IMR-90 (cell line): ENCODE measurements at regions not wholly inside any gene's neighbourhood (a gene's known extent, or its start where the extent isn't known, plus 50 kb on each side); places are given as distances from the start of the nearest gene placed in this dataset.

Source experiments
- ATAC-seq: fragments of 200-7000 bp; cut with Tn5 transposase; 2 replicates; pipeline ENCODE4 v1.9.1; 2020; ENCODE audit warnings: low read depth, mild to moderate bottlenecking, moderate library complexity
- BruUV-seq: library from RNA; stranded (reverse); fragments of 400-500 nt; replicated peaks from 2 replicates; lab custom pipeline; 2021; lab: Mats Ljungman, UMichigan
- CTCF ChIA-PET: fragments of 300-600 bp; formaldehyde crosslinking; extraction: SDS; loops from one replicate; lab custom pipeline; 2021; ENCODE audit warnings: antibody characterized with exemption; lab: Yijun Ruan, JAX
- POLR2A ChIA-PET: fragments of 300-600 bp; sonication (Branson Sonifier 250); formaldehyde crosslinking; loops from one replicate; lab custom pipeline; 2022; ENCODE audit warnings: antibody characterized with exemption; ENCODE audit not compliant: unreplicated experiment; lab: Charles Lee
- DNase-seq: peaks from one replicate; pipeline ENCODE4 v3.0.0; 2013
- H2AFZ ChIP-seq: replicated peaks from 2 replicates; pipeline ENCODE3; 2013; ENCODE audit warnings: low read length, mild to moderate bottlenecking; ENCODE audit not compliant: poor library complexity
- H2AK5ac ChIP-seq: 2 replicates; pipeline ENCODE4 v1.6.1; 2013; ENCODE audit warnings: low read depth, low read length, inconsistent platforms
- H2AK9ac ChIP-seq: replicated peaks from 2 replicates; pipeline ENCODE3; 2013; ENCODE audit warnings: mild to moderate bottlenecking, low read depth, low read length, moderate library complexity; ENCODE audit not compliant: poor library complexity
- H2BK120ac ChIP-seq: 2 replicates; pipeline ENCODE4 v1.6.1; 2013; ENCODE audit warnings: low read depth, low read length, inconsistent platforms
- H2BK15ac ChIP-seq: 3 replicates; pipeline ENCODE4 v1.6.1; 2013; ENCODE audit warnings: low read depth, low read length, inconsistent platforms
- H2BK20ac ChIP-seq: 2 replicates; pipeline ENCODE4 v1.6.1; 2013; ENCODE audit warnings: low read depth, mild to moderate bottlenecking, inconsistent platforms, low read length, moderate library complexity
- H2BK5ac ChIP-seq: 2 replicates; pipeline ENCODE4 v1.6.1; 2013; ENCODE audit warnings: mild to moderate bottlenecking, low read depth, low read length, inconsistent platforms; ENCODE audit not compliant: poor library complexity, severe bottlenecking
- H3K14ac ChIP-seq: replicated peaks from 2 replicates; pipeline ENCODE4 v1.6.1; 2013; ENCODE audit warnings: low read depth, low read length, inconsistent platforms
- H3K18ac ChIP-seq: 2 replicates; pipeline ENCODE4 v1.6.1; 2013; ENCODE audit warnings: low read depth, low read length, control low read depth
- H3K23ac ChIP-seq: 2 replicates; pipeline ENCODE4 v1.6.1; 2013; ENCODE audit warnings: low read depth, low read length, inconsistent platforms
- H3K27ac ChIP-seq: 2 replicates; pipeline ENCODE4 v1.5.1; 2013; ENCODE audit warnings: mild to moderate bottlenecking, control low read depth, low read length; ENCODE audit not compliant: insufficient read depth
- H3K27me3 ChIP-seq: 2 replicates; pipeline ENCODE4 v1.6.1; 2013; ENCODE audit warnings: low read length; ENCODE audit not compliant: control insufficient read depth, insufficient read depth
- H3K36me3 ChIP-seq: 2 replicates; pipeline ENCODE4 v1.6.1; 2013; ENCODE audit warnings: low read length, mixed read lengths; ENCODE audit not compliant: control insufficient read depth, insufficient read depth
- H3K4ac ChIP-seq: 2 replicates; pipeline ENCODE4 v1.6.1; 2013; ENCODE audit warnings: low read depth, low read length, inconsistent platforms
- H3K4me1 ChIP-seq: 2 replicates; pipeline ENCODE4 v1.6.1; 2013; ENCODE audit warnings: low read length, mixed read lengths; ENCODE audit not compliant: control insufficient read depth, insufficient read depth
- H3K4me2 ChIP-seq: 2 replicates; pipeline ENCODE4 v1.6.1; 2013; ENCODE audit warnings: low read depth, mild to moderate bottlenecking, control low read depth, low read length, moderate library complexity
- H3K4me3 ChIP-seq: 2 replicates; pipeline ENCODE4 v1.5.1; 2013; ENCODE audit warnings: low read depth, mild to moderate bottlenecking, control low read depth, low read length, moderate library complexity; ENCODE audit not compliant: insufficient read depth
- H3K56ac ChIP-seq: 2 replicates; pipeline ENCODE4 v1.6.1; 2013; ENCODE audit warnings: low read length, inconsistent platforms; ENCODE audit not compliant: insufficient read depth; ENCODE audit errors: extremely low read depth
- H3K79me1 ChIP-seq, 2 experiments: 2 replicates each; pipeline ENCODE4 v1.6.1; 2013; ENCODE audit warnings: low read length in 2 of 2, inconsistent platforms in 1 of 2, low read depth in 1 of 2
- H3K9ac ChIP-seq: 2 replicates; pipeline ENCODE4 v1.6.1; 2013; ENCODE audit warnings: low read depth, low read length, control low read depth
- H3K9me1 ChIP-seq: 2 replicates; pipeline ENCODE4 v1.6.1; 2013; ENCODE audit warnings: low read length, inconsistent platforms; ENCODE audit not compliant: insufficient read depth
- H3K9me3 ChIP-seq: 2 replicates; pipeline ENCODE4 v1.6.1; 2013; ENCODE audit warnings: low read length; ENCODE audit not compliant: control insufficient read depth, insufficient read depth
- H4K20me1 ChIP-seq: 2 replicates; pipeline ENCODE4 v1.6.1; 2013; ENCODE audit warnings: low read length, inconsistent platforms; ENCODE audit not compliant: insufficient read depth
- H4K5ac ChIP-seq: 2 replicates; pipeline ENCODE4 v1.6.1; 2013; ENCODE audit warnings: mild to moderate bottlenecking, low read depth, low read length, control low read depth
- H4K8ac ChIP-seq, 2 experiments: 2 replicates each; pipeline ENCODE4 v1.6.1; 2013; ENCODE audit warnings: low read depth in 2 of 2, low read length in 2 of 2, control low read depth in 1 of 2, inconsistent platforms in 1 of 2
- H4K91ac ChIP-seq: 2 replicates; pipeline ENCODE4 v1.6.1; 2013; ENCODE audit warnings: low read depth, low read length, inconsistent platforms; ENCODE audit not compliant: insufficient read depth
- BHLHE40 ChIP-seq: fragments of 150-350 bp; IDR thresholded peaks from 2 replicates; pipeline ENCODE4 v1.6.1; 2016; ENCODE audit warnings: mild to moderate bottlenecking, low read depth, low read length
- MXI1 ChIP-seq: IDR thresholded peaks from 2 replicates; pipeline ENCODE4 v1.6.1; 2012; ENCODE audit warnings: low read depth, mild to moderate bottlenecking, low read length, moderate library complexity, borderline replicate concordance
- NFE2L2 ChIP-seq: fragments of 150-350 bp; IDR thresholded peaks from 2 replicates; pipeline ENCODE4 v1.6.1; 2016; ENCODE audit warnings: low read depth, mild to moderate bottlenecking, low read length
- POLR2A ChIP-seq: IDR thresholded peaks from 2 replicates; pipeline ENCODE4 v1.6.1; 2012; ENCODE audit warnings: mild to moderate bottlenecking, low read depth, low read length
- RFX5 ChIP-seq: IDR thresholded peaks from 2 replicates; pipeline ENCODE4 v1.8.0; 2012; ENCODE audit warnings: low read depth, mild to moderate bottlenecking, low read length, moderate library complexity
- WGBS, 2 experiments: methylation state at CpG; one replicate each; pipeline versions ENCODE4 v1.1.5 to v1.1.7; 2013; ENCODE audit warnings: missing lambda C conversion rate in 2 of 2; ENCODE audit not compliant: insufficient read length in 1 of 2; ENCODE audit errors: extremely low coverage in 2 of 2; 5-methylcytosine and 5-hydroxymethylcytosine counted together
- dilution Hi-C: fragments of 300-500 bp; cut with HindIII; formaldehyde crosslinking; loops from one replicate; pipeline ENCODE4 v1.14.3; 2018; ENCODE audit warnings: low sequenced_read_pairs; ENCODE audit not compliant: unreplicated experiment
- in situ Hi-C: fragments of 300-500 bp; cut with MboI; formaldehyde crosslinking; loops from 3 replicates; pipeline ENCODE4 v1.14.3; 2019; ENCODE audit warnings: low sequenced_read_pairs, inconsistent platforms, mixed read lengths
- intact Hi-C: fragments of 100-400 bp; cut with micrococcal nuclease; formaldehyde crosslinking; loops from 2 replicates; pipeline ENCODE4 v1.10.0; 2022
- TF ChIP-seq, protein P1 (sequence below): fragments of 150-350 bp; IDR thresholded peaks from 2 replicates; pipeline ENCODE4 v1.6.1; 2017; ENCODE audit warnings: mild to moderate bottlenecking, antibody characterized with exemption, low read length, low read depth

DNA sequence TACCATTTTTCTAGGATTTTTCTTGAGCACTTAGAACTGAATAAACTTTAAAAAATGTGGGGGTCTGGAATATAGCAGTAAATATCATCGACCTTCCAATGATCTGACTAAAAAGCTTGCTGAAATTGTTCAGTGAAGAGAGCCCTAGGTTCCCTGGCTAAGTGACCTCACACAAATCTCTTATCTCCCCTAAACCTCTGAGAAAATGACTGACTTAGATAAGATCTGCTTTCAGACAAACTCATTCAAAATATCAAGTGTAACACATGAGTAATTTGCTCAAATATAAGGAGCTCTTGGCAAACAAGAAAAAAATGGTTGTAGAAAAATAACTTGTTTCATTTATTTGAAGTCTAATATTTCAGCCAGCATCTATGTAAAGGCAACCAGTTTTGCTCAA is 441.7 kb upstream of the SLIT2 start:
- Histone ChIP-seq H4K91ac (no peak overlapping the region), H2AFZ (no peak overlapping the region), H2BK5ac (no peak overlapping the region), H3K27ac (no peak overlapping the region), H3K4ac (no peak overlapping the region), H2BK120ac (no peak overlapping the region), H2BK15ac (no peak overlapping the region), H3K9ac (no peak overlapping the region), H3K4me2 (no peak overlapping the region), H3K36me3 (no peaks in the 10 kb centered on the region), H3K9me3 (no peaks in the 10 kb centered on the region), H3K79me1 (no peaks in the 10 kb centered on the region), H3K9me1 (no peaks in the 10 kb centered on the region), H4K5ac (no peak overlapping the region), H2AK5ac (no peak overlapping the region), H3K56ac (no peak overlapping the region), H2BK20ac (no peak overlapping the region), H3K18ac (no peak overlapping the region), H4K20me1 (no peaks in the 10 kb centered on the region), H3K14ac (no peak overlapping the region), H3K23ac (no peak overlapping the region), H3K4me1 (peaks cover 3% of the 10 kb centered on the region), H2AK9ac (no peak overlapping the region), H4K8ac (no peak overlapping the region), H3K27me3 (no peaks in the 10 kb centered on the region; the same call in 1 of the 2 replicates), H3K4me3 (no peak overlapping the region)
- no CpG with 5 or more reads among the region's 1 CpG for WGBS, 2 experiments
- no peak for TF ChIP-seq RFX5
- no peak for TF ChIP-seq BHLHE40
- TF ChIP-seq MXI1 = no peak
- TF ChIP-seq, protein P1, sequence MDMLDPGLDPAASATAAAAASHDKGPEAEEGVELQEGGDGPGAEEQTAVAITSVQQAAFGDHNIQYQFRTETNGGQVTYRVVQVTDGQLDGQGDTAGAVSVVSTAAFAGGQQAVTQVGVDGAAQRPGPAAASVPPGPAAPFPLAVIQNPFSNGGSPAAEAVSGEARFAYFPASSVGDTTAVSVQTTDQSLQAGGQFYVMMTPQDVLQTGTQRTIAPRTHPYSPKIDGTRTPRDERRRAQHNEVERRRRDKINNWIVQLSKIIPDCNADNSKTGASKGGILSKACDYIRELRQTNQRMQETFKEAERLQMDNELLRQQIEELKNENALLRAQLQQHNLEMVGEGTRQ = no peak
- TF ChIP-seq NFE2L2 = no peak
- TF ChIP-seq POLR2A = no peak
- ATAC-seq (no peak), DNase-seq (no peak)
- intact Hi-C loops = no loop called here
- in situ Hi-C loops = no loop called here
- dilution Hi-C loops = no loop called here
- ChIA-PET POLR2A (no interaction called here), CTCF (interaction anchor here (0.7 kb wide), 1 partner anchor 64 kb away, joined by 3 read pairs; no protein-coding TSS in a partner anchor)
- BruUV-seq = no TSS peak
